ENCODE measurements at regions not wholly inside any gene's neighbourhood (a gene's known extent, or its start where the extent isn't known, plus 50 kb on each side); places are given as distances from the start of the nearest gene placed in this dataset.

- H3K36me3 ChIP-seq (ENCODE audit: control insufficient read depth, low read length), result no peaks in the 10 kb centered on the region
- no peaks in the 10 kb centered on the region for H4K20me1 ChIP-seq (ENCODE audit: control insufficient read depth, insufficient read depth, low read depth, low read length)
- TF ChIP-seq CTCF (IDR thresholded peaks at IDR 0.05; ENCODE audit: low read depth, low read length, poor library complexity, severe bottlenecking) (no peak), EZH2phosphoT487 (IDR thresholded peaks at IDR 0.05; ENCODE audit: borderline replicate concordance, low read length) (no peak)
- H3K4me2 ChIP-seq (ENCODE audit: low read length), result no peak overlapping the region
- no peak overlapping the region for H3K27ac ChIP-seq (ENCODE audit: low read depth, low read length)
- H3K79me2 ChIP-seq (ENCODE audit: control insufficient read depth, low read length), result no peaks in the 10 kb centered on the region
- H3K9me2 ChIP-seq (replicated peaks; ENCODE audit: control insufficient read depth, low read length), result no peaks in the 10 kb centered on the region
- H3F3A ChIP-seq (ENCODE audit: control insufficient read depth, insufficient read depth), result no peaks in the 10 kb centered on the region
- H3K9me3 ChIP-seq (ENCODE audit: control insufficient read depth, insufficient read depth, low read length), result no peaks in the 10 kb centered on the region
- H3K27me3 ChIP-seq (ENCODE audit: control insufficient read depth, low read length), result no peaks in the 10 kb centered on the region
- H3K4me3 ChIP-seq (ENCODE audit: low read length), result no peak overlapping the region
- H3K4me1 ChIP-seq (ENCODE audit: control insufficient read depth, low read length), result no peaks in the 10 kb centered on the region
Measured at GRCh38 chr1:82947278-82947677, 1051.7 kb downstream of the TTLL7 start.

GRCh38 chr1:82946096-82946605 lies 1052.8 kb downstream of the TTLL7 start:
- no peak overlapping the region for H3K4me2 ChIP-seq (ENCODE audit: low read length)
- no peaks in the 10 kb centered on the region for H3K79me2 ChIP-seq (ENCODE audit: control insufficient read depth, low read length)
- no peaks in the 10 kb centered on the region for H3K27me3 ChIP-seq (ENCODE audit: control insufficient read depth, low read length)
- no peak overlapping the region for H3K4me3 ChIP-seq (ENCODE audit: low read length)
- H3F3A ChIP-seq (ENCODE audit: control insufficient read depth, insufficient read depth), result no peaks in the 10 kb centered on the region
- H3K27ac ChIP-seq (ENCODE audit: low read depth, low read length), result no peak overlapping the region
- no peaks in the 10 kb centered on the region for H3K9me3 ChIP-seq (ENCODE audit: control insufficient read depth, insufficient read depth, low read length)
- H3K4me1 ChIP-seq (ENCODE audit: control insufficient read depth, low read length), result no peaks in the 10 kb centered on the region
- H3K36me3 ChIP-seq (ENCODE audit: control insufficient read depth, low read length), result no peaks in the 10 kb centered on the region
- H3K9me2 ChIP-seq (replicated peaks; ENCODE audit: control insufficient read depth, low read length), result no peaks in the 10 kb centered on the region
- H4K20me1 ChIP-seq (ENCODE audit: control insufficient read depth, insufficient read depth, low read depth, low read length), result no peaks in the 10 kb centered on the region
- TF ChIP-seq CTCF (IDR thresholded peaks at IDR 0.05; ENCODE audit: low read depth, low read length, poor library complexity, severe bottlenecking) (no peak), EZH2phosphoT487 (IDR thresholded peaks at IDR 0.05; ENCODE audit: borderline replicate concordance, low read length) (no peak)

- H3K4me3 ChIP-seq (ENCODE audit: low read length), result no peak overlapping the region
- no peaks in the 10 kb centered on the region for H3K9me2 ChIP-seq (replicated peaks; ENCODE audit: control insufficient read depth, low read length)
- H3K4me2 ChIP-seq (ENCODE audit: low read length), result no peak overlapping the region
- H3K79me2 ChIP-seq (ENCODE audit: control insufficient read depth, low read length), result no peaks in the 10 kb centered on the region
- H3K27ac ChIP-seq (ENCODE audit: low read depth, low read length), result no peak overlapping the region
- no peaks in the 10 kb centered on the region for H3K36me3 ChIP-seq (ENCODE audit: control insufficient read depth, low read length)
- no peaks in the 10 kb centered on the region for H3F3A ChIP-seq (ENCODE audit: control insufficient read depth, insufficient read depth)
- TF ChIP-seq EZH2phosphoT487 (IDR thresholded peaks at IDR 0.05; ENCODE audit: borderline replicate concordance, low read length) (no peak), CTCF (IDR thresholded peaks at IDR 0.05; ENCODE audit: low read depth, low read length, poor library complexity, severe bottlenecking) (no peak)
- no peaks in the 10 kb centered on the region for H4K20me1 ChIP-seq (ENCODE audit: control insufficient read depth, insufficient read depth, low read depth, low read length)
- no peaks in the 10 kb centered on the region for H3K9me3 ChIP-seq (ENCODE audit: control insufficient read depth, insufficient read depth, low read length)
- H3K4me1 ChIP-seq (ENCODE audit: control insufficient read depth, low read length), result no peaks in the 10 kb centered on the region
- H3K27me3 ChIP-seq (ENCODE audit: control insufficient read depth, low read length), result no peaks in the 10 kb centered on the region
Measured at GRCh38 chr1:82944822-82945221, 1054.1 kb downstream of the TTLL7 start.
